Keratinocyte (primary cell): ENCODE measurements at regions not wholly inside any gene's neighbourhood (a gene's known extent, or its start where the extent isn't known, plus 50 kb on each side); places are given as distances from the start of the nearest gene placed in this dataset.

ENCODE experiments used
- CTCF ChIP-seq, 3 experiments: IDR thresholded peaks in 1 of 3; conservative IDR thresholded peaks in 1 of 3; optimal IDR thresholded peaks in 1 of 3; 2 replicates in 2 of 3; 3 replicates in 1 of 3; pipeline versions ENCODE3 to v1.5.1; 2011; ENCODE audit warnings: low read length in 3 of 3, mild to moderate bottlenecking in 3 of 3, moderate library complexity in 2 of 3, control low read depth in 1 of 3, inconsistent platforms in 1 of 3; ENCODE audit not compliant: insufficient read depth in 2 of 3; ENCODE audit errors: extremely low read depth in 1 of 3
- EZH2 ChIP-seq: IDR thresholded peaks from one replicate; pipeline ENCODE4 v1.6.1; 2012; ENCODE audit warnings: inconsistent platforms, mild to moderate bottlenecking, low read length, moderate library complexity

- TF ChIP-seq CTCF (optimal IDR thresholded peaks at IDR 0.05 in 1 of 3, IDR thresholded peaks at IDR 0.05 in 1 of 3, conservative IDR thresholded peaks at IDR 0.05 in 1 of 3; ENCODE audit: extremely low read depth in 1 of 3, insufficient read depth in 2 of 3, low read length in 3 of 3) = no peak
- no peak for TF ChIP-seq EZH2
These were observed 217.4 kb upstream of the RUNX1 start for GRCh38 chr21:35266546-35266945.
